A673 (cell line): ENCODE measurements at regions not wholly inside any gene's neighbourhood (a gene's known extent, or its start where the extent isn't known, plus 50 kb on each side); places are given as distances from the start of the nearest gene placed in this dataset.

ENCODE experiments used
- BruUV-seq: library from RNA; stranded (reverse); fragments of 400-500 nt; replicated peaks from 2 replicates; lab custom pipeline; 2021; lab: Mats Ljungman, UMichigan
- CTCF ChIA-PET: fragments of 300-600 bp; sonication (Branson Sonifier 250); formaldehyde crosslinking; loops from one replicate; lab custom pipeline; 2022; ENCODE audit warnings: antibody characterized with exemption; lab: Charles Lee
- POLR2A ChIA-PET: fragments of 300-600 bp; sonication (Branson Sonifier 250); formaldehyde crosslinking; loops from one replicate; lab custom pipeline; 2022; ENCODE audit warnings: antibody characterized with exemption; ENCODE audit not compliant: low non-redundant PET; lab: Charles Lee
- DNase-seq: peaks from one replicate; pipeline ENCODE4 v3.0.0-alpha.2; 2015; ENCODE audit warnings: low spot score
- H3K27ac ChIP-seq: fragments of 200-600 bp; sonication (generic); 2 replicates; pipeline ENCODE4 v1.5.1; 2016; ENCODE audit warnings: mixed run types, low read depth, mild to moderate bottlenecking, mixed read lengths, antibody characterized with exemption, low read length; ENCODE audit not compliant: poor library complexity, severe bottlenecking
- H3K27me3 ChIP-seq: fragments of 200-600 bp; sonication (generic); replicated peaks from 2 replicates; pipeline ENCODE4 v1.6.1; 2017; ENCODE audit warnings: mixed run types, low read depth, mild to moderate bottlenecking, mixed read lengths, antibody characterized with exemption, low read length; ENCODE audit not compliant: insufficient read depth, poor library complexity
- H3K36me3 ChIP-seq: fragments of 200-600 bp; sonication (generic); 2 replicates; pipeline ENCODE4 v1.6.1; 2016; ENCODE audit warnings: mixed run types, mild to moderate bottlenecking, mixed read lengths, antibody characterized with exemption, low read length; ENCODE audit not compliant: insufficient read depth, poor library complexity, severe bottlenecking
- H3K4me1 ChIP-seq: fragments of 200-600 bp; sonication (generic); 2 replicates; pipeline ENCODE4 v1.6.1; 2017; ENCODE audit warnings: mixed run types, mild to moderate bottlenecking, mixed read lengths, antibody characterized with exemption, low read length; ENCODE audit not compliant: insufficient read depth, poor library complexity, severe bottlenecking
- H3K4me3 ChIP-seq: fragments of 200-600 bp; sonication (generic); 2 replicates; pipeline ENCODE4 v1.5.1; 2016; ENCODE audit warnings: low read depth, mixed run types, mild to moderate bottlenecking, mixed read lengths, low read length; ENCODE audit not compliant: poor library complexity, severe bottlenecking
- H3K9me3 ChIP-seq: fragments of 200-600 bp; sonication (generic); 2 replicates; pipeline ENCODE4 v1.6.1; 2016; ENCODE audit warnings: mixed run types, low read depth, mild to moderate bottlenecking, mixed read lengths, antibody characterized with exemption, low read length; ENCODE audit not compliant: poor library complexity, severe bottlenecking
- EZH2 ChIP-seq: fragments of 200-600 bp; sonication (generic); IDR thresholded peaks from 2 replicates; pipeline ENCODE4 v1.6.1; 2017; ENCODE audit warnings: borderline replicate concordance, low read depth, mild to moderate bottlenecking, mixed read lengths, antibody characterized with exemption, low read length; ENCODE audit not compliant: poor library complexity, severe bottlenecking
- intact Hi-C: fragments of 100-400 bp; cut with micrococcal nuclease; formaldehyde crosslinking; loops from one replicate; pipeline ENCODE4 v1.10.0; 2022; ENCODE audit not compliant: unreplicated experiment
- TF ChIP-seq, protein P1 (sequence below): fragments of 300-800, 200-600 bp; sonication (generic); conservative IDR thresholded peaks from 2 replicates; pipeline ENCODE4 v1.5.1; 2017; ENCODE audit warnings: low read depth, mild to moderate bottlenecking, antibody characterized with exemption, low read length, moderate library complexity, mixed read lengths

GRCh38 chr3:76479161-76479650, 560.7 kb upstream of the ROBO2 start:
- no peak for TF ChIP-seq EZH2
- TF ChIP-seq, protein P1, sequence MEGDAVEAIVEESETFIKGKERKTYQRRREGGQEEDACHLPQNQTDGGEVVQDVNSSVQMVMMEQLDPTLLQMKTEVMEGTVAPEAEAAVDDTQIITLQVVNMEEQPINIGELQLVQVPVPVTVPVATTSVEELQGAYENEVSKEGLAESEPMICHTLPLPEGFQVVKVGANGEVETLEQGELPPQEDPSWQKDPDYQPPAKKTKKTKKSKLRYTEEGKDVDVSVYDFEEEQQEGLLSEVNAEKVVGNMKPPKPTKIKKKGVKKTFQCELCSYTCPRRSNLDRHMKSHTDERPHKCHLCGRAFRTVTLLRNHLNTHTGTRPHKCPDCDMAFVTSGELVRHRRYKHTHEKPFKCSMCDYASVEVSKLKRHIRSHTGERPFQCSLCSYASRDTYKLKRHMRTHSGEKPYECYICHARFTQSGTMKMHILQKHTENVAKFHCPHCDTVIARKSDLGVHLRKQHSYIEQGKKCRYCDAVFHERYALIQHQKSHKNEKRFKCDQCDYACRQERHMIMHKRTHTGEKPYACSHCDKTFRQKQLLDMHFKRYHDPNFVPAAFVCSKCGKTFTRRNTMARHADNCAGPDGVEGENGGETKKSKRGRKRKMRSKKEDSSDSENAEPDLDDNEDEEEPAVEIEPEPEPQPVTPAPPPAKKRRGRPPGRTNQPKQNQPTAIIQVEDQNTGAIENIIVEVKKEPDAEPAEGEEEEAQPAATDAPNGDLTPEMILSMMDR, result no peak
- no peak for DNase-seq
- CTCF ChIA-PET, result no interaction called here
- no peaks in the 10 kb centered on the region for H3K9me3 ChIP-seq
- intact Hi-C loops, result no loop called here
- POLR2A ChIA-PET, result no interaction called here
- H3K4me1 ChIP-seq, result no peaks in the 10 kb centered on the region
- H3K27ac ChIP-seq, result no peak overlapping the region
- no peak overlapping the region for H3K4me3 ChIP-seq
- H3K27me3 ChIP-seq, result no peaks in the 10 kb centered on the region
- no peaks in the 10 kb centered on the region for H3K36me3 ChIP-seq
- no TSS peak for BruUV-seq

- intact Hi-C loops, result no loop called here
- ChIA-PET CTCF (no interaction called here), POLR2A (interaction anchor here (0.5 kb wide), 1 partner anchor 949 kb away, joined by 3 read pairs; no protein-coding TSS in a partner anchor)
- H3K36me3 ChIP-seq, result no peaks in the 10 kb centered on the region
- DNase-seq, result no peak
- no peaks in the 10 kb centered on the region for H3K27me3 ChIP-seq
- no peak overlapping the region for H3K4me3 ChIP-seq
- no peak overlapping the region for H3K27ac ChIP-seq
- H3K9me3 ChIP-seq, result no peaks in the 10 kb centered on the region
- no TSS peak for BruUV-seq
- H3K4me1 ChIP-seq, result no peaks in the 10 kb centered on the region
- TF ChIP-seq EZH2, result no peak
- TF ChIP-seq, protein P1, result no peak
Measured at GRCh38 chr3:76482510-76482909, 557.4 kb upstream of the ROBO2 start.

DNA sequence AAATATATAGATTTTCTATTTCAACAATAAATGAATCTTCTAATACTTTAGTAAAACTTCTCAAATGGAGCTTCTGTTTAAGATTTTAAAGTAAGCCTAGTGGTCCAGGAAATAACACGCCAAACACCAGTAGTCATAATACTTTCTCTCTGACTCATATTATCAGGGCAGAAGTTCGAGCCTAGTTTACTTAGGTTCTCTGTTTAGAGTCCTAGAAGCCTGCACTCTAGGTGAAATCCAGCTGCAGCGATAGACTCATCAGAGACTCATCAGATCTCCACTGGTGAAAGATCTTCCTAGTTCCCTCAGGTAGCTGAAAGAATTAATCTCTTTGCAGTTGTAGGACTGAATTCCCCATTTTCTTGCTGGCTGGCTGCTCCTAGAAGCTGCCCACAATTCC, 552.5 kb upstream of the ROBO2 start:
- no peak overlapping the region for H3K4me3 ChIP-seq
- intact Hi-C loops, result no loop called here
- no TSS peak for BruUV-seq
- no peaks in the 10 kb centered on the region for H3K36me3 ChIP-seq
- CTCF ChIA-PET, result no interaction called here
- H3K4me1 ChIP-seq, result no peaks in the 10 kb centered on the region
- TF ChIP-seq EZH2, result no peak
- TF ChIP-seq, protein P1, result no peak
- H3K27ac ChIP-seq, result no peak overlapping the region
- POLR2A ChIA-PET, result no interaction called here
- DNase-seq, result no peak
- no peaks in the 10 kb centered on the region for H3K9me3 ChIP-seq
- H3K27me3 ChIP-seq, result no peaks in the 10 kb centered on the region
